Body of pancreas (tissue), 4 donors: ENCODE measurements at regions not wholly inside any gene's neighbourhood (a gene's known extent, or its start where the extent isn't known, plus 50 kb on each side); places are given as distances from the start of the nearest gene placed in this dataset.

Experiments used
- POLR2A ChIP-seq, 3 donors: fragments of 450-650 bp; IDR thresholded peaks; one replicate each; pipeline ENCODE4 v1.6.1; 2016; ENCODE audit warnings: antibody characterized with exemption in 3 of 3, mild to moderate bottlenecking in 2 of 3
- TF ChIP-seq, protein P1 (sequence below), 7 experiments: fragments of 450-650 bp in 4 of 7; fragments of 200-600 bp in 3 of 7; sonication (generic) in 3 of 7; IDR thresholded peaks; one replicate each; pipeline ENCODE4 v1.5.1; 2016 to 2019; ENCODE audit warnings: antibody characterized with exemption in 7 of 7

DNA sequence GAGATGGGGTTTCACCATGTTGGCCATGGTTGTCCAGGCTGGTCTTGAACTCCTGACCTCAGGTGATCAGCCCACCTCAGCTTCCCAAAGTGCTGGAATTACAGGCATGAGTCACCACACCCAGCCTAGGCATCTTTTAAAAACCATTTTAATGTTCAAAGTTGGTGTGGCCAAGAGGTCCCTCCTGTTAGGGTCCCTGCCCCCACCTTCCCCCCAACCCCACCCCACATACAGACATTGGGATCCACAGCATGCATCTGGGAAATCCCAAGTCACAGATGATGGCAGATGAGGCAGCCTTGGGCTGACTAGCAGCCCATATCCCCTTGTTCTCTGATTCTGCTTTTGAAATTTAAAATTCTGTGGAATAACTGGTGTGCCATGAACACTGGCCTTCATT is 226.0 kb downstream of the KATNAL1 start:
- TF ChIP-seq, protein P1, sequence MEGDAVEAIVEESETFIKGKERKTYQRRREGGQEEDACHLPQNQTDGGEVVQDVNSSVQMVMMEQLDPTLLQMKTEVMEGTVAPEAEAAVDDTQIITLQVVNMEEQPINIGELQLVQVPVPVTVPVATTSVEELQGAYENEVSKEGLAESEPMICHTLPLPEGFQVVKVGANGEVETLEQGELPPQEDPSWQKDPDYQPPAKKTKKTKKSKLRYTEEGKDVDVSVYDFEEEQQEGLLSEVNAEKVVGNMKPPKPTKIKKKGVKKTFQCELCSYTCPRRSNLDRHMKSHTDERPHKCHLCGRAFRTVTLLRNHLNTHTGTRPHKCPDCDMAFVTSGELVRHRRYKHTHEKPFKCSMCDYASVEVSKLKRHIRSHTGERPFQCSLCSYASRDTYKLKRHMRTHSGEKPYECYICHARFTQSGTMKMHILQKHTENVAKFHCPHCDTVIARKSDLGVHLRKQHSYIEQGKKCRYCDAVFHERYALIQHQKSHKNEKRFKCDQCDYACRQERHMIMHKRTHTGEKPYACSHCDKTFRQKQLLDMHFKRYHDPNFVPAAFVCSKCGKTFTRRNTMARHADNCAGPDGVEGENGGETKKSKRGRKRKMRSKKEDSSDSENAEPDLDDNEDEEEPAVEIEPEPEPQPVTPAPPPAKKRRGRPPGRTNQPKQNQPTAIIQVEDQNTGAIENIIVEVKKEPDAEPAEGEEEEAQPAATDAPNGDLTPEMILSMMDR (IDR thresholded peaks at IDR 0.05), result no peak
- no peak for TF ChIP-seq POLR2A (IDR thresholded peaks at IDR 0.05)
